Tibial artery (tissue), 4 donors: ENCODE measurements at regions not wholly inside any gene's neighbourhood (a gene's known extent, or its start where the extent isn't known, plus 50 kb on each side); places are given as distances from the start of the nearest gene placed in this dataset.

ENCODE experiments used
- DNase-seq, 2 donors: peaks; one replicate each; pipeline ENCODE4 v3.0.0-alpha.2; 2019
- H3K27ac ChIP-seq, 2 donors: fragments of 200-600 bp; sonication (generic) in 1 of 2; 1 replicate in 1 of 2; 2 replicates in 1 of 2; pipeline ENCODE4 v1.5.1; 2018 to 2019; ENCODE audit warnings: mild to moderate bottlenecking in 1 of 2
- H3K27me3 ChIP-seq, 2 donors: fragments of 200-600 bp; sonication (generic) in 1 of 2; one replicate each; pipeline versions ENCODE4 v1.5.1 to v1.6.0; 2016 to 2019
- H3K36me3 ChIP-seq, 3 donors: fragments of 200-600 bp; sonication (generic) in 2 of 3; one replicate each; pipeline ENCODE4 v1.5.1; 2016 to 2019; ENCODE audit warnings: mild to moderate bottlenecking in 2 of 3
- H3K4me1 ChIP-seq, 4 donors: fragments of 200-600 bp; sonication (generic) in 2 of 4; 1 replicate in 3 of 4; 2 replicates in 1 of 4; pipeline ENCODE4 v1.5.1; 2016 to 2019
- H3K4me3 ChIP-seq, 2 donors: fragments of 200-600 bp; sonication (generic) in 1 of 2; 1 replicate in 1 of 2; 2 replicates in 1 of 2; pipeline ENCODE4 v1.5.1; 2018 to 2019; ENCODE audit warnings: mild to moderate bottlenecking in 2 of 2
- H3K9me3 ChIP-seq, 3 donors: fragments of 200-600 bp; sonication (generic) in 1 of 3; one replicate each; pipeline ENCODE4 v1.5.1; 2016 to 2019
- CTCF ChIP-seq, 2 experiments: fragments of 200-600 bp in 1 of 2; fragments of 450-650 bp in 1 of 2; IDR thresholded peaks; one replicate each; pipeline ENCODE4 v1.5.1; 2017 to 2019; ENCODE audit warnings: antibody characterized with exemption in 2 of 2, mild to moderate bottlenecking in 1 of 2, moderate library complexity in 1 of 2
- intact Hi-C: fragments of 100-400 bp; cut with DNase I; formaldehyde crosslinking; loops from one replicate; pipeline ENCODE4 v1.15.0; 2023; ENCODE audit warnings: low total_unique reads

- intact Hi-C loops: no loop called here
- Histone ChIP-seq H3K36me3 (no peaks in the 10 kb centered on the region), H3K9me3 (no peaks in the 10 kb centered on the region), H3K4me3 (no peak overlapping the region), H3K27ac (no peak overlapping the region), H3K27me3 (no peaks in the 10 kb centered on the region), H3K4me1 (no peaks in the 10 kb centered on the region)
- TF ChIP-seq CTCF (IDR thresholded peaks at IDR 0.05): no peak
- DNase-seq: no peak
These were observed 153.1 kb downstream of the PCDH17 start for GRCh38 chr13:57784633-57785032.

GRCh38 chr13:57787058-57787791 is 155.7 kb downstream of the PCDH17 start:
- H3K4me1 ChIP-seq: no peaks in the 10 kb centered on the region
- TF ChIP-seq CTCF (IDR thresholded peaks at IDR 0.05): no peak
- H3K36me3 ChIP-seq: no peaks in the 10 kb centered on the region
- no peaks in the 10 kb centered on the region for H3K9me3 ChIP-seq
- no peak overlapping the region for H3K27ac ChIP-seq
- intact Hi-C loops: no loop called here
- DNase-seq: no peak
- no peak overlapping the region for H3K4me3 ChIP-seq
- H3K27me3 ChIP-seq: no peaks in the 10 kb centered on the region

GRCh38 chr13:57799624-57800023 is 168.1 kb downstream of the PCDH17 start:
- DNase-seq: no peak
- H3K9me3 ChIP-seq: no peaks in the 10 kb centered on the region
- H3K4me1 ChIP-seq: peaks cover 0 to 3% (median 0%) of the 10 kb centered on the region in 4 donors
- H3K36me3 ChIP-seq: no peaks in the 10 kb centered on the region
- no peak for TF ChIP-seq CTCF (IDR thresholded peaks at IDR 0.05)
- no peak overlapping the region for H3K27ac ChIP-seq
- no peaks in the 10 kb centered on the region for H3K27me3 ChIP-seq
- no peak overlapping the region for H3K4me3 ChIP-seq
- intact Hi-C loops: no loop called here

- TF ChIP-seq CTCF (IDR thresholded peaks at IDR 0.05): no peak
- intact Hi-C loops: no loop called here
- Histone ChIP-seq H3K27ac (no peak overlapping the region), H3K9me3 (no peaks in the 10 kb centered on the region), H3K4me1 (no peaks in the 10 kb centered on the region), H3K36me3 (no peaks in the 10 kb centered on the region), H3K4me3 (no peak overlapping the region), H3K27me3 (no peaks in the 10 kb centered on the region)
- DNase-seq: no peak
These were observed 182.1 kb downstream of the PCDH17 start for GRCh38 chr13:57813651-57814050.

- H3K27me3 ChIP-seq: no peaks in the 10 kb centered on the region
- TF ChIP-seq CTCF (IDR thresholded peaks at IDR 0.05): no peak
- no peak overlapping the region for H3K4me3 ChIP-seq
- no peak for DNase-seq
- intact Hi-C loops: no loop called here
- no peak overlapping the region for H3K27ac ChIP-seq
- H3K36me3 ChIP-seq: no peaks in the 10 kb centered on the region
- H3K9me3 ChIP-seq: no peaks in the 10 kb centered on the region
- no peaks in the 10 kb centered on the region for H3K4me1 ChIP-seq
These were observed 184.1 kb downstream of the PCDH17 start for GRCh38 chr13:57815600-57815999.

- intact Hi-C loops: no loop called here
- DNase-seq: no peak
- no peaks in the 10 kb centered on the region for H3K36me3 ChIP-seq
These were observed 189.4 kb downstream of the PCDH17 start for GRCh38 chr13:57820924-57821323.

More at GRCh38 chr13:57820924-57821323, 189.4 kb downstream of the PCDH17 start:
- no peak for TF ChIP-seq CTCF (IDR thresholded peaks at IDR 0.05)
- no peaks in the 10 kb centered on the region for H3K9me3 ChIP-seq
- H3K27ac ChIP-seq: no peak overlapping the region
- H3K4me1 ChIP-seq: no peaks in the 10 kb centered on the region
- H3K27me3 ChIP-seq: no peaks in the 10 kb centered on the region
- H3K4me3 ChIP-seq: no peak overlapping the region
